Esophagus muscularis mucosa (tissue), 4 donors: ENCODE measurements at regions not wholly inside any gene's neighbourhood (a gene's known extent, or its start where the extent isn't known, plus 50 kb on each side); places are given as distances from the start of the nearest gene placed in this dataset.

ENCODE experiments used
- DNase-seq: peaks from one replicate; pipeline ENCODE4 v3.0.0-alpha.2; 2017; ENCODE audit errors: extremely low spot score
- H3K27ac ChIP-seq, 4 donors: fragments of 200-600 bp; sonication (generic); replicated peaks in 1 of 4; 1 replicate in 3 of 4; 2 replicates in 1 of 4; pipeline ENCODE4 v1.5.1; 2016 to 2019; ENCODE audit warnings: mild to moderate bottlenecking in 1 of 4
- H3K27me3 ChIP-seq, 4 donors: fragments of 200-600 bp; sonication (generic); one replicate each; pipeline versions ENCODE4 v1.5.1 to v1.6.0; 2016 to 2019
- H3K36me3 ChIP-seq, 4 donors: fragments of 200-600 bp; sonication (generic); one replicate each; pipeline ENCODE4 v1.5.1; 2016 to 2019
- H3K4me1 ChIP-seq, 4 donors: fragments of 200-600 bp; sonication (generic); one replicate each; pipeline ENCODE4 v1.5.1; 2016 to 2019
- H3K4me3 ChIP-seq, 4 donors: fragments of 200-600 bp; sonication (generic); 1 replicate in 2 of 4; 2 replicates in 2 of 4; pipeline ENCODE4 v1.5.1; 2016 to 2019; ENCODE audit warnings: mild to moderate bottlenecking in 4 of 4, moderate library complexity in 1 of 4
- H3K9me3 ChIP-seq, 4 donors: fragments of 200-600 bp; sonication (generic); 1 replicate in 3 of 4; 2 replicates in 1 of 4; pipeline ENCODE4 v1.5.1; 2016 to 2019
- CTCF ChIP-seq, 3 experiments: fragments of 200-600 bp in 2 of 3; fragments of 450-650 bp in 1 of 3; sonication (generic) in 2 of 3; IDR thresholded peaks; one replicate each; pipeline ENCODE4 v1.5.1; 2017 to 2019; ENCODE audit warnings: antibody characterized with exemption in 3 of 3, mild to moderate bottlenecking in 2 of 3, moderate library complexity in 1 of 3
- EP300 ChIP-seq: sonication (generic); formaldehyde crosslinking; IDR thresholded peaks from one replicate; pipeline ENCODE4 v1.6.1; 2017; ENCODE audit warnings: antibody characterized with exemption
- POLR2A ChIP-seq: fragments of 450-650 bp; IDR thresholded peaks from one replicate; pipeline ENCODE4 v1.6.1; 2017; ENCODE audit warnings: antibody characterized with exemption, moderate library complexity, mild to moderate bottlenecking, low read depth
- POLR2AphosphoS5 ChIP-seq, 2 donors: sonication (generic); formaldehyde crosslinking; IDR thresholded peaks; one replicate each; pipeline ENCODE4 v1.6.1; 2017; ENCODE audit warnings: antibody characterized with exemption in 2 of 2
- WGBS: methylation state at CpG from one replicate; pipeline ENCODE4 v1.1.5; 2018; 5-methylcytosine and 5-hydroxymethylcytosine counted together
- intact Hi-C: fragments of 100-400 bp; cut with DNase I; formaldehyde crosslinking; loops from one replicate; pipeline ENCODE4 v1.15.1; 2023

- TF ChIP-seq POLR2AphosphoS5 (IDR thresholded peaks at IDR 0.05) (no peak), POLR2A (no peak), CTCF (IDR thresholded peaks at IDR 0.05) (no peak), EP300 (no peak)
- intact Hi-C loops, result no loop called here
- peaks cover 0 to 12% (median 10%) of the 10 kb centered on the region in 4 donors for H3K4me1 ChIP-seq
- H3K9me3 ChIP-seq, result no peaks in the 10 kb centered on the region
- no peak for DNase-seq
- H3K36me3 ChIP-seq, result no peaks in the 10 kb centered on the region
- H3K27me3 ChIP-seq, result no peaks in the 10 kb centered on the region
- no peak overlapping the region for H3K27ac ChIP-seq
- no peak overlapping the region for H3K4me3 ChIP-seq
- 88% methylated on average over 2 of the region's 2 CpGs for WGBS
Measured at GRCh38 chr5:110841137-110841536, 102.3 kb downstream of the SLC25A46 start.

- Histone ChIP-seq H3K4me1 (no peaks in the 10 kb centered on the region), H3K36me3 (no peaks in the 10 kb centered on the region), H3K9me3 (no peaks in the 10 kb centered on the region), H3K27me3 (no peaks in the 10 kb centered on the region), H3K4me3 (no peak overlapping the region), H3K27ac (no peak overlapping the region)
- TF ChIP-seq EP300 (no peak), POLR2AphosphoS5 (IDR thresholded peaks at IDR 0.05) (no peak), POLR2A (no peak), CTCF (IDR thresholded peaks at IDR 0.05) (no peak)
- 87% methylated on average over 4 of the region's 4 CpGs for WGBS
- intact Hi-C loops, result no loop called here
- no peak for DNase-seq
Measured at GRCh38 chr5:110842948-110843347, 104.1 kb downstream of the SLC25A46 start.

DNA sequence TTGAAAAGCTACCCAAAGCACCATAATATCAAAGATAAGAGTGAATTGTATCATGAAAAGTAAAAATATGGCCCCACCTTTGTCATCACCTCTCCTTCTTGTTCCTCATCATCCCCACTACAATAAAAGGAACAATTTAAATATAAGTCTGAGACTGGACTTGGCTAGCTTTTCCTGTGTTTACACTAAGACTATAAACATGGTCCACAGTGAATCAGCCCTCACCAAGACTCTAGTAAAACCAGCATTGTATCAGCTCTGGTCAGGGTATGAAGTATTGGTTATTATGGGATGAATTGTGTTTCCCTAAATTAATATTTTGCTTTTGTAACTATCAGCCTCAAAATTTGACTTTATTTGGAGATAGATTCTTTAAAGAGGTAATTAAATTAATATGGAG, 105.4 kb downstream of the SLC25A46 start:
- H3K27ac ChIP-seq, result no peak overlapping the region
- TF ChIP-seq EP300 (no peak), POLR2AphosphoS5 (IDR thresholded peaks at IDR 0.05) (no peak), POLR2A (no peak), CTCF (IDR thresholded peaks at IDR 0.05) (no peak)
- H3K4me3 ChIP-seq, result no peak overlapping the region
- DNase-seq, result no peak
- H3K9me3 ChIP-seq, result peaks cover 0 to 4% (median 2%) of the 10 kb centered on the region in 4 donors
- intact Hi-C loops, result no loop called here
- H3K36me3 ChIP-seq, result no peaks in the 10 kb centered on the region
- no peaks in the 10 kb centered on the region for H3K4me1 ChIP-seq
- H3K27me3 ChIP-seq, result no peaks in the 10 kb centered on the region

DNA sequence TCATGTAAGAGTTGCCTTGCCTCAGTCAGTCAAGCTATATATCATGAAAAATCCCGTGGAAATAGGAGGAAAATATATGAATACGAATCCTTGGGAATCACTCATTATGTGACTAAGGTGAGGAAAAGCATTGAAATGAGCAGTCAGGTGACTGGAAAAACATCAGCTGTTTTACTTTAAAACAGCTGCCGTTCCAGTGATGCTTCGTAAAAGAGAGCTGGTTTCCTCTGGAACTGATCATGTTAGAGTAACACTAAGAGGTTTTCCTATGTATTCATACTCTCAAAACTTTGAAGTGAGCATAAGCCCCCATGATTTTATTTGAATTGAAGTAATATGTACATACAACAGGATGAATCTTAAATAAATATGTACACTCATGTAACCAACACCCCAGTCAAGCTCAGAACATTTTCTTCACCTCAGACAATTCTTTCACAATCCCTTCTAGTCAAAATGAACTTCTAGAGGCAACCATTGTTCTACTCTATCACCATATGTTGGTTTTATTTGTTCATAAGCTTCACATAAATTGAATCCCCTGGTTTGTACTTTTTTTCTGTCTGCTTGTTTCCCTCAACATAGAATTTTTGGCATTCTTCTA, 107.7 kb downstream of the SLC25A46 start:
- 69% methylated on average over 4 of the region's 4 CpGs for WGBS
- no peak for TF ChIP-seq EP300
- intact Hi-C loops, result no loop called here

GRCh38 chr5:110851357-110851756, 112.5 kb downstream of the SLC25A46 start:
- Histone ChIP-seq H3K27me3 (no peaks in the 10 kb centered on the region), H3K27ac (no peak overlapping the region), H3K36me3 (no peaks in the 10 kb centered on the region), H3K4me1 (peaks cover 0 to 9% (median 0%) of the 10 kb centered on the region in 4 donors), H3K9me3 (peaks cover 0 to 4% (median 2%) of the 10 kb centered on the region in 4 donors), H3K4me3 (no peak overlapping the region)
- WGBS, result 70% methylated on average over 1 of the region's 1 CpG
- no peak for DNase-seq
- intact Hi-C loops, result no loop called here
- TF ChIP-seq POLR2AphosphoS5 (IDR thresholded peaks at IDR 0.05) (no peak), CTCF (IDR thresholded peaks at IDR 0.05) (no peak), EP300 (no peak), POLR2A (no peak)

More for the DNA sequence above, 107.7 kb downstream of the SLC25A46 start:
- no peaks in the 10 kb centered on the region for H3K36me3 ChIP-seq
- no peak for DNase-seq
- peaks cover 0 to 4% (median 2%) of the 10 kb centered on the region in 4 donors for H3K9me3 ChIP-seq
- no peak overlapping the region for H3K27ac ChIP-seq
- no peaks in the 10 kb centered on the region for H3K4me1 ChIP-seq
- no peaks in the 10 kb centered on the region for H3K27me3 ChIP-seq
- H3K4me3 ChIP-seq, result no peak overlapping the region
